CD4-positive, alpha-beta T cell (primary cell): ENCODE measurements at regions not wholly inside any gene's neighbourhood (a gene's known extent, or its start where the extent isn't known, plus 50 kb on each side); places are given as distances from the start of the nearest gene placed in this dataset.

ENCODE experiments used
- ATAC-seq: fragments of 200-7000 bp; cut with Tn5 transposase; one replicate; pipeline ENCODE4 v1.10.0; 2022; ENCODE audit warnings: mild to moderate bottlenecking; ENCODE audit not compliant: poor library complexity
- CTCF ChIA-PET: fragments of 350-600 bp; sonication (Branson Sonifier 250); formaldehyde crosslinking; loops from one replicate; lab custom pipeline; 2021; ENCODE audit warnings: antibody characterized with exemption, inconsistent platforms; lab: Charles Lee
- POLR2A ChIA-PET: fragments of 350-600 bp; sonication (Branson Sonifier 250); formaldehyde crosslinking; loops from one replicate; lab custom pipeline; 2021; ENCODE audit warnings: antibody characterized with exemption, inconsistent platforms; lab: Charles Lee
- DNase-seq, 14 experiments: peaks; one replicate each; pipeline ENCODE4 v3.0.0-alpha.2; 2013 to 2020; ENCODE audit warnings: mixed read lengths in 2 of 14
- H3K27ac ChIP-seq, 2 donors: one replicate each; pipeline versions ENCODE4 v1.5.1 to v1.7.0; 2013; ENCODE audit warnings: low read length in 2 of 2, low read depth in 1 of 2, mild to moderate bottlenecking in 1 of 2
- H3K27me3 ChIP-seq, 2 experiments: 1 replicate in 1 of 2; 2 replicates in 1 of 2; pipeline versions ENCODE4 v1.6.1 to v1.7.0; 2013; ENCODE audit warnings: low read length in 2 of 2, control low read depth in 1 of 2, mild to moderate bottlenecking in 1 of 2, moderate library complexity in 1 of 2; ENCODE audit not compliant: insufficient read depth in 2 of 2, control insufficient read depth in 1 of 2
- H3K36me3 ChIP-seq: one replicate; pipeline ENCODE4 v1.6.1; 2013; ENCODE audit warnings: low read length, control low read depth; ENCODE audit not compliant: insufficient read depth
- H3K4me1 ChIP-seq: one replicate; pipeline ENCODE4 v1.6.1; 2013; ENCODE audit warnings: low read length, control low read depth; ENCODE audit not compliant: insufficient read depth
- H3K4me3 ChIP-seq: one replicate; pipeline ENCODE4 v1.5.1; 2013; ENCODE audit warnings: mild to moderate bottlenecking, low read length, moderate library complexity
- H3K9me3 ChIP-seq, 2 experiments: 1 replicate in 1 of 2; 2 replicates in 1 of 2; pipeline versions ENCODE4 v1.6.1 to v1.7.0; 2013; ENCODE audit warnings: low read length in 2 of 2, mild to moderate bottlenecking in 2 of 2, control low read depth in 1 of 2, moderate library complexity in 1 of 2; ENCODE audit not compliant: control insufficient read depth in 1 of 2, insufficient read depth in 1 of 2
- H3K27ac Mint-ChIP-seq: one replicate; pipeline ENCODE4 v1.8.0; 2020; ENCODE audit warnings: mixed read lengths
- H3K27me3 Mint-ChIP-seq: one replicate; pipeline ENCODE4 v1.8.0; 2021; ENCODE audit warnings: mixed read lengths
- H3K36me3 Mint-ChIP-seq: one replicate; pipeline ENCODE4 v1.8.0; 2021; ENCODE audit warnings: low read depth, mixed read lengths
- H3K4me1 Mint-ChIP-seq: one replicate; pipeline ENCODE4 v1.8.0; 2021; ENCODE audit warnings: low read depth, mixed read lengths
- H3K4me3 Mint-ChIP-seq: one replicate; pipeline ENCODE4 v1.8.0; 2020; ENCODE audit warnings: mild to moderate bottlenecking, mixed read lengths
- H3K9me3 Mint-ChIP-seq: one replicate; pipeline ENCODE4 v1.8.0; 2020; ENCODE audit warnings: mixed read lengths
- intact Hi-C, 2 experiments: fragments of 100-400 bp; cut with DNase I in 1 of 2; cut with micrococcal nuclease in 1 of 2; formaldehyde crosslinking; loops; one replicate each; pipeline versions ENCODE4 v1.15.1 to v1.9.0; 2023 to 2025; cut with DNase I, micrococcal nuclease
- TF ChIP-seq, protein P1 (sequence below): fragments of 200-600 bp; IDR thresholded peaks from one replicate; pipeline ENCODE4 v1.8.0; 2022; ENCODE audit warnings: antibody characterized with exemption, mild to moderate bottlenecking

DNA sequence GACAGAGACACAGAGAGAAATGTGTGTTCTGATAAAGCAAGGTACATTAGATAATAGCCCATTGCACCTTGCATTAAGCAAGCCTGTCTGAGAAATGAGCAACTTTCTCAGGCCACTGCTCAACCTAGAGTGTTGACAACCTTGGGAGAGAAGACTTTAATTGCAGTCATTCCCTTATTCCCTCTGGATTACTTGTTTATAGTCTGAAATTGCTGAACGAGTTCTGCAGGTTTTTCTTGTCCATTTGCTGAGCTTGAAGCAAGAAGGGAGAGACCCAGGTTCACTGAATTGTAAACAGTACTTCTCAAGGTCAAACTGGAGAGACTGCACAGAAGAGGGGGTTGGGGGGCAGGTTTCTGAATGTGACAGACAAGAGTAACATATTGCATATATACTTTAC is 159.4 kb upstream of the PLEKHG7 start:
- DNase-seq (no peak), ATAC-seq (no peak)
- TF ChIP-seq, protein P1, sequence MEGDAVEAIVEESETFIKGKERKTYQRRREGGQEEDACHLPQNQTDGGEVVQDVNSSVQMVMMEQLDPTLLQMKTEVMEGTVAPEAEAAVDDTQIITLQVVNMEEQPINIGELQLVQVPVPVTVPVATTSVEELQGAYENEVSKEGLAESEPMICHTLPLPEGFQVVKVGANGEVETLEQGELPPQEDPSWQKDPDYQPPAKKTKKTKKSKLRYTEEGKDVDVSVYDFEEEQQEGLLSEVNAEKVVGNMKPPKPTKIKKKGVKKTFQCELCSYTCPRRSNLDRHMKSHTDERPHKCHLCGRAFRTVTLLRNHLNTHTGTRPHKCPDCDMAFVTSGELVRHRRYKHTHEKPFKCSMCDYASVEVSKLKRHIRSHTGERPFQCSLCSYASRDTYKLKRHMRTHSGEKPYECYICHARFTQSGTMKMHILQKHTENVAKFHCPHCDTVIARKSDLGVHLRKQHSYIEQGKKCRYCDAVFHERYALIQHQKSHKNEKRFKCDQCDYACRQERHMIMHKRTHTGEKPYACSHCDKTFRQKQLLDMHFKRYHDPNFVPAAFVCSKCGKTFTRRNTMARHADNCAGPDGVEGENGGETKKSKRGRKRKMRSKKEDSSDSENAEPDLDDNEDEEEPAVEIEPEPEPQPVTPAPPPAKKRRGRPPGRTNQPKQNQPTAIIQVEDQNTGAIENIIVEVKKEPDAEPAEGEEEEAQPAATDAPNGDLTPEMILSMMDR, result no peak
- Histone ChIP-seq H3K4me1 (peaks cover 36% of the 10 kb centered on the region), H3K27ac (no peak overlapping the region), H3K27me3 (no peaks in the 10 kb centered on the region), H3K36me3 (no peaks in the 10 kb centered on the region), H3K9me3 (peaks cover 0 to 4% of the 10 kb centered on the region in 2 experiments), H3K4me3 (no peak overlapping the region)
- ChIA-PET POLR2A (no interaction called here), CTCF (no interaction called here)
- H3K4me1 Mint-ChIP-seq, result peaks cover 37% of the 10 kb centered on the region
- H3K36me3 Mint-ChIP-seq, result no peaks in the 10 kb centered on the region
- no peak overlapping the region for H3K4me3 Mint-ChIP-seq
- H3K27me3 Mint-ChIP-seq, result no peaks in the 10 kb centered on the region
- H3K9me3 Mint-ChIP-seq, result no peaks in the 10 kb centered on the region
- intact Hi-C loops, result no loop called here
- H3K27ac Mint-ChIP-seq, result no peak overlapping the region

DNA sequence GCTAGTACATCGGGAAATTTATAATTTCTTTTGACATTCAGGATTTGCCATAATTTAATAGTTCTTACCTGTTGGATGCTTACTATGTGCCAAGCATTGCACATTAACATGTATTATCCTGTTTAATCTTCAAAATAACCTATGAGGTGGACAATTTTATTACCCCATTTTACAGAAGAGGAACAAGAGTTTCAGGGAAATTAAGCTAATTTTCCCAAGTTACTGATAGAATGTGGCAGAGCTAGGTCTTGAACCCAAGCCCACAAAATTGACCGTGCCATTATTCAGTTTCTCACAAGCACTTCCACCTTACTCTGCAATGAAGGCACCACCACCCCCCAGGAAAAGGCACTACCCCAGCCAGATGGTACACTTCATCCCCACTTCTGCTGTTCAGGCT is 161.1 kb upstream of the PLEKHG7 start:
- CTCF ChIA-PET, result no interaction called here
- Histone ChIP-seq H3K4me3 (no peak overlapping the region), H3K4me1 (peaks cover 45% of the 10 kb centered on the region), H3K9me3 (peaks cover 0 to 4% of the 10 kb centered on the region in 2 experiments), H3K27ac (peak overlapping the region in 1 of 2 donors; percentile 46), H3K27me3 (no peaks in the 10 kb centered on the region), H3K36me3 (no peaks in the 10 kb centered on the region)
- POLR2A ChIA-PET, result no interaction called here
- H3K27me3 Mint-ChIP-seq, result no peaks in the 10 kb centered on the region
- intact Hi-C loops, result no loop called here
- no peaks in the 10 kb centered on the region for H3K36me3 Mint-ChIP-seq
- no peak for ATAC-seq
- H3K4me3 Mint-ChIP-seq, result no peak overlapping the region
- H3K4me1 Mint-ChIP-seq, result peaks cover 50% of the 10 kb centered on the region
- no peak overlapping the region for H3K27ac Mint-ChIP-seq
- TF ChIP-seq, protein P1, result no peak
- DNase-seq, result no peak
- H3K9me3 Mint-ChIP-seq, result no peaks in the 10 kb centered on the region

DNA sequence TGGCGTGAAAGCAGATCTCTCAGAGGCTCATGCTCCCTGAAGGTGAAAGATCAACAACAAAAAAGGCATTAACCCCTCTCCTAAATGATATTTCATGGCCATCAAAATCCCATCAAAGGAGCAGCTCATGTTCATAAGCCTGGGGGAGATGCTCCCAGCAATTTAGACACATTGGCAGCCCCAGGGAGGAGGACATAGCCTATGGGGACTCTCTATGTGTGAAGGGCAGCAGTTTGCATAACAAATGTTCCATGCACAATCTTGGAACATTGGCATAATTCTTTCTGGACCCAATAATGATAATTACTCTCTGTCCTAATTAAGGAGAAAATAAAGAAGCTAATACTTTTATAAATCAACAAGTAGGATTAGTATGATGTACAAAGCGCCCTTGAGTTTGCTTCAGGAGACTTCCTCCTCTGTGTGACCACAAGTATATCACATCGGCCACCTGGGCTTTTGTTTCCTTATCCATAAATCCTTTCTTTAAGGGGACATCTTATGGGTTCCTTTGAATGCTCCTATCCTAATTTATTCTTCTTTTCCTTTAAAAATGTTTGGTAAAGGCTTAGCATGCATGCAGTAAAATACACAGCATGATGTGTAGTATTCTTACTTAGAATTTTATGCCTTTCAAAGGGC is 161.9 kb upstream of the PLEKHG7 start:
- Histone ChIP-seq H3K9me3 (peaks cover 0 to 4% of the 10 kb centered on the region in 2 experiments), H3K27ac (peak overlapping the region in 1 of 2 donors; percentile 63), H3K27me3 (no peaks in the 10 kb centered on the region), H3K36me3 (no peaks in the 10 kb centered on the region), H3K4me1 (peaks cover 47% of the 10 kb centered on the region), H3K4me3 (no peak overlapping the region)
- TF ChIP-seq, protein P1, result no peak
- Mint-ChIP-seq H3K4me1 (peaks cover 50% of the 10 kb centered on the region), H3K4me3 (no peak overlapping the region), H3K27me3 (no peaks in the 10 kb centered on the region), H3K36me3 (no peaks in the 10 kb centered on the region), H3K9me3 (no peaks in the 10 kb centered on the region), H3K27ac (peak overlapping the region; percentile 37)
- intact Hi-C loops, result no loop called here
- DNase-seq (no peak), ATAC-seq (no peak)
- CTCF ChIA-PET, result no interaction called here
- POLR2A ChIA-PET, result interaction anchor here (0.7 to 1.6 kb wide), 3 partner anchors 8 to 395 kb away, joined by 3 to 6 read pairs (median 3); partner anchors contain the start of gene BTG1
